Gastrocnemius medialis (tissue), 4 donors: ENCODE measurements at regions not wholly inside any gene's neighbourhood (a gene's known extent, or its start where the extent isn't known, plus 50 kb on each side); places are given as distances from the start of the nearest gene placed in this dataset.

Experiments used
- CTCF ChIP-seq, 5 experiments: fragments of 450-650 bp in 3 of 5; fragments of 200-600 bp in 2 of 5; sonication (generic) in 2 of 5; IDR thresholded peaks in 4 of 5; conservative IDR thresholded peaks in 1 of 5; 1 replicate in 4 of 5; 2 replicates in 1 of 5; pipeline ENCODE4 v1.5.1; 2016 to 2019; ENCODE audit warnings: antibody characterized with exemption in 5 of 5, mild to moderate bottlenecking in 3 of 5, moderate library complexity in 3 of 5
- POLR2A ChIP-seq, 2 donors: fragments of 450-650 bp; IDR thresholded peaks; one replicate each; pipeline ENCODE4 v1.6.1; 2017; ENCODE audit warnings: antibody characterized with exemption in 2 of 2, mild to moderate bottlenecking in 2 of 2, moderate library complexity in 2 of 2

GRCh38 chr3:110576960-110577359 is 494.7 kb upstream of the NECTIN3 start:
- TF ChIP-seq CTCF (IDR thresholded peaks at IDR 0.05 in 4 of 5, conservative IDR thresholded peaks at IDR 0.05 in 1 of 5) (no peak), POLR2A (IDR thresholded peaks at IDR 0.05) (no peak)
